Endothelial cell (in vitro differentiated cells): ENCODE measurements at regions not wholly inside any gene's neighbourhood (a gene's known extent, or its start where the extent isn't known, plus 50 kb on each side); places are given as distances from the start of the nearest gene placed in this dataset.

ENCODE experiments used
- DNase-seq: peaks from one replicate; pipeline ENCODE4 v3.0.0; 2021; ENCODE audit warnings: low spot score
- H3K27ac Mint-ChIP-seq: one replicate; pipeline ENCODE4 v1.8.0; 2021; ENCODE audit warnings: mixed read lengths, inconsistent platforms; ENCODE audit not compliant: unreplicated experiment
- H3K27me3 Mint-ChIP-seq: one replicate; pipeline ENCODE4 v1.8.0; 2021; ENCODE audit warnings: mild to moderate bottlenecking, moderate library complexity, mixed read lengths, inconsistent platforms; ENCODE audit not compliant: unreplicated experiment
- H3K36me3 Mint-ChIP-seq: one replicate; pipeline ENCODE4 v1.8.0; 2021; ENCODE audit warnings: mild to moderate bottlenecking, low read depth, mixed read lengths, inconsistent platforms; ENCODE audit not compliant: unreplicated experiment
- H3K4me1 Mint-ChIP-seq: one replicate; pipeline ENCODE4 v1.8.0; 2021; ENCODE audit warnings: mild to moderate bottlenecking, mixed read lengths, inconsistent platforms; ENCODE audit not compliant: unreplicated experiment
- H3K4me3 Mint-ChIP-seq: one replicate; pipeline ENCODE4 v1.8.0; 2021; ENCODE audit warnings: mild to moderate bottlenecking, mixed read lengths, inconsistent platforms; ENCODE audit not compliant: unreplicated experiment
- H3K9me3 Mint-ChIP-seq: one replicate; pipeline ENCODE4 v1.8.0; 2021; ENCODE audit warnings: mixed read lengths, inconsistent platforms; ENCODE audit not compliant: unreplicated experiment
- CTCF ChIP-seq: fragments of 200-600 bp; sonication (generic); IDR thresholded peaks from one replicate; pipeline ENCODE4 v1.5.0; 2021; ENCODE audit warnings: antibody characterized with exemption; ENCODE audit not compliant: unreplicated experiment

GRCh38 chr11:112844517-112844916 lies 116.7 kb upstream of the NCAM1 start:
- H3K27ac Mint-ChIP-seq, result no peak overlapping the region
- TF ChIP-seq CTCF, result no peak
- H3K36me3 Mint-ChIP-seq, result no peaks in the 10 kb centered on the region

GRCh38 chr11:112847568-112847967 lies 113.7 kb upstream of the NCAM1 start:
- H3K36me3 Mint-ChIP-seq, result no peaks in the 10 kb centered on the region
- no peak for DNase-seq
- no peak overlapping the region for H3K27ac Mint-ChIP-seq
- no peaks in the 10 kb centered on the region for H3K9me3 Mint-ChIP-seq
- no peak for TF ChIP-seq CTCF
- no peak overlapping the region for H3K4me3 Mint-ChIP-seq
- H3K27me3 Mint-ChIP-seq, result peaks cover 4% of the 10 kb centered on the region
- H3K4me1 Mint-ChIP-seq, result no peaks in the 10 kb centered on the region

More at GRCh38 chr11:112844517-112844916, 116.7 kb upstream of the NCAM1 start:
- DNase-seq, result no peak
- H3K4me1 Mint-ChIP-seq, result no peaks in the 10 kb centered on the region
- H3K9me3 Mint-ChIP-seq, result no peaks in the 10 kb centered on the region
- H3K4me3 Mint-ChIP-seq, result no peak overlapping the region
- H3K27me3 Mint-ChIP-seq, result peaks cover 3% of the 10 kb centered on the region

- no peak for DNase-seq
- TF ChIP-seq CTCF, result no peak
- no peaks in the 10 kb centered on the region for H3K4me1 Mint-ChIP-seq
- H3K9me3 Mint-ChIP-seq, result no peaks in the 10 kb centered on the region
- H3K4me3 Mint-ChIP-seq, result no peak overlapping the region
- H3K27me3 Mint-ChIP-seq, result peaks cover 1% of the 10 kb centered on the region
- no peak overlapping the region for H3K27ac Mint-ChIP-seq
- H3K36me3 Mint-ChIP-seq, result no peaks in the 10 kb centered on the region
These were observed 108.9 kb upstream of the NCAM1 start for GRCh38 chr11:112852143-112852866.

- H3K4me1 Mint-ChIP-seq, result no peaks in the 10 kb centered on the region
- no peaks in the 10 kb centered on the region for H3K36me3 Mint-ChIP-seq
- DNase-seq, result no peak
- no peak overlapping the region for H3K4me3 Mint-ChIP-seq
- TF ChIP-seq CTCF, result no peak
- no peak overlapping the region for H3K27ac Mint-ChIP-seq
- peaks cover 4% of the 10 kb centered on the region for H3K27me3 Mint-ChIP-seq
- no peaks in the 10 kb centered on the region for H3K9me3 Mint-ChIP-seq
These were observed 105.1 kb upstream of the NCAM1 start for GRCh38 chr11:112856133-112856532.

GRCh38 chr11:112856591-112856990 lies 104.6 kb upstream of the NCAM1 start:
- Mint-ChIP-seq H3K36me3 (no peaks in the 10 kb centered on the region), H3K4me1 (no peaks in the 10 kb centered on the region), H3K27ac (no peak overlapping the region), H3K27me3 (peaks cover 4% of the 10 kb centered on the region), H3K4me3 (no peak overlapping the region), H3K9me3 (no peaks in the 10 kb centered on the region)
- no peak for TF ChIP-seq CTCF
- DNase-seq, result no peak
